Muscle layer of duodenum (tissue), 2 donors: ENCODE measurements at regions not wholly inside any gene's neighbourhood (a gene's known extent, or its start where the extent isn't known, plus 50 kb on each side); places are given as distances from the start of the nearest gene placed in this dataset.
"Not testable (repeated sequence)": the region's sequence is repeated elsewhere in the genome, so short reads cannot be mapped to it uniquely, and the experiment has no call there.

Experiments used
- H3K27ac ChIP-seq: one replicate; pipeline ENCODE4 v1.7.0; 2013; ENCODE audit warnings: mild to moderate bottlenecking, low read length
- H3K27me3 ChIP-seq: one replicate; pipeline ENCODE4 v1.7.0; 2013; ENCODE audit warnings: low read depth, mild to moderate bottlenecking, control low read depth, low read length
- H3K36me3 ChIP-seq, 2 donors: one replicate each; pipeline ENCODE4 v1.7.0; 2013; ENCODE audit warnings: low read length in 2 of 2, control low read depth in 1 of 2, mild to moderate bottlenecking in 1 of 2; ENCODE audit not compliant: insufficient read depth in 2 of 2, control insufficient read depth in 1 of 2
- H3K4me1 ChIP-seq, 2 donors: one replicate each; pipeline ENCODE4 v1.7.0; 2013; ENCODE audit warnings: low read length in 2 of 2, mild to moderate bottlenecking in 2 of 2, control low read depth in 1 of 2, moderate library complexity in 1 of 2; ENCODE audit not compliant: insufficient read depth in 2 of 2, control insufficient read depth in 1 of 2
- H3K4me3 ChIP-seq, 2 donors: one replicate each; pipeline ENCODE4 v1.7.0; 2013; ENCODE audit warnings: low read length in 2 of 2, low read depth in 1 of 2, mild to moderate bottlenecking in 1 of 2
- H3K9me3 ChIP-seq, 2 donors: one replicate each; pipeline ENCODE4 v1.7.0; 2013; ENCODE audit warnings: low read length in 2 of 2, control low read depth in 1 of 2, mild to moderate bottlenecking in 1 of 2; ENCODE audit not compliant: control insufficient read depth in 1 of 2
- donor health status: healthy.

DNA sequence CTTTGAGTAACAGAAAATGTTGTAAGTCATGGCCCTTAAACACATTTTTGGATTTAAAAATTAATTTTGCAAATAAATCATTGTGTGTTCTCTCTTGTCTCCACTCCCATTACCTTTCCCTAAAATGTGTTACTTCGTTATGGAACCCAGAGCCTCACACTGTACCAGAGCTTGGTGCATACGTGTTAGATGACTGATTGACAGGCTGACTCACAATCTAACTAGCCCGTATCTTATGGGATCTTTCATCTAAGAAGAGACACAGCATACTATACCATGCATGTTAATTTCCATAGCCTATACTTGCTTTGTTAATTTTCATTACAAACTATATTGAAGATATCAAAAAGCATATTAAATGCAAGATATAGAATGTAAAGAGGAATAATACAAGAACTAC, 87.1 kb downstream of the SPRY4 start:
- Histone ChIP-seq H3K27ac (no peak overlapping the region), H3K27me3 (no peaks in the 10 kb centered on the region), H3K9me3 (no peaks in the 10 kb centered on the region), H3K4me3 (no peak overlapping the region), H3K4me1 (no peaks in the 10 kb centered on the region), H3K36me3 (no peaks in the 10 kb centered on the region)

DNA sequence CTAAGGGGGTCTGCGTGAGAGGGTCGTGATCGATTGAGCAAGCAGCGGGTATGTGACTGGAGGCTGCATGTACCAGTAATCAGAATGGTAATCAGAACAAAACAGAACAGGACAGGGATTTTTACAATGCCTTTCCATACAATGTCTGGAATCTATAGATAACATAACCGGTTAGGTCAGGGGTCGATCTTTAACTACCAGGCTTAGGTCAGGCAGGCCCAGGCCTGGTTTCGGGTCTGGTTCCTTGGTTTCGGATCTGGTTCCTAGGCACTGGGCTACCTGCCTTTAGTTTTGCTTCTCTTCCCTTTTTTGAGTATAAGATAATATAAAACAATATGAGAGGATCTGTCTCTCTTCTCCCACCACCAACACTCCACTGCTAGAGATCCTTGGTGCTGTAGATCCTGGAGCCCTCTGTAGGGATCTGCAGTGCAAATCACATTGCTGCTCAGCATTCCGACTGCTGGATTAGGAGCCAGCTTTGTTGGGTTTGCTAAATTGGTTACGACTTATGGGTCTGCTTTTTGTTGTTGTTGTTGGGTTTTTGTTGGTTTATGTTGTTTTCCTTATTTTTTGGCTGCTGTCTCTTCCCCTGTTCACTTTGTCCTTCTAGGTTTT, 88.0 kb downstream of the SPRY4 start:
- not testable (repeated sequence) for H3K9me3 ChIP-seq, H3K36me3 ChIP-seq, H3K4me1 ChIP-seq, H3K27ac ChIP-seq, H3K27me3 ChIP-seq, H3K4me3 ChIP-seq

GRCh38 chr5:142235870-142236672, 88.8 kb downstream of the SPRY4 start:
- H3K27ac ChIP-seq: no peak overlapping the region
- no peaks in the 10 kb centered on the region for H3K36me3 ChIP-seq

DNA sequence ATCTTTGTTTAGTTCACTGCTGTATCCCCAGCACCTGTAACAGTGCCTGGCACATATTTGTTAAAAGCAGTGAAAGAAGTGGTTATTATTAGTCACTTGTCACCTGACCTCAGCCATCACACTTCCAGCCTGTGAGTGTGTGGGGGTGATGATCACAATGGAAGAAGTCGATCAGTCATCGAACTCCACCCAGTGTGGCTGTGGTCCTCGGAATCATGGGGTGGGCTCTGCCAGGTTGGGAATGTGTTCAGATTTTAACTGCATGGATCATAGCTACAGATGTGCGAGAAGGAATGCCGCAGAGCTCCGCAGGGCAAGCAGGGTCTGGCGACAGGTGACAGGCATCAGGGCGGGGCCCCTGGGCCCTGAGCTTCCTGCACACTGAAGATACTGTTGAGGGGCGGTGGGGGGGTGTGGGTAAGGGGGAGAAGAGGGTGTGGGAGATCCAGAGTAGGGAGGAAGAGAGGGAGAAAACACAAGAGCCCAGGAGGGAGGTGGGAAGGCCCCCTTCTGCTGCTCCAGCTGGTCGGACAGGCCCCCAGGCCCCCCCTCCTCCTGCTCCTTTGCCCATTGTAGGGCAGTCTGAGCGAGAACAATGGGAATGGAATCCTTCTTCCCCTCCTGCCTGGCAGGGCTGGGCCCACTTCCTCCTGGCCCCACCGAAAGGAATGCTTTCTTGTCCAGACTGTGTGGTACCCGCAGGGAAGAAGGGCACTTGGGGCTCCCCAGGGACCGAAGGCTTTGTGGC, 89.6 kb downstream of the SPRY4 start:
- Histone ChIP-seq H3K27ac (no peak overlapping the region), H3K9me3 (no peaks in the 10 kb centered on the region), H3K27me3 (no peaks in the 10 kb centered on the region), H3K4me3 (no peak overlapping the region), H3K4me1 (no peaks in the 10 kb centered on the region), H3K36me3 (no peaks in the 10 kb centered on the region)

More at GRCh38 chr5:142235870-142236672, 88.8 kb downstream of the SPRY4 start:
- no peaks in the 10 kb centered on the region for H3K27me3 ChIP-seq
- H3K4me1 ChIP-seq: no peaks in the 10 kb centered on the region
- no peaks in the 10 kb centered on the region for H3K9me3 ChIP-seq
- no peak overlapping the region for H3K4me3 ChIP-seq

GRCh38 chr5:142233083-142234032, 91.5 kb downstream of the SPRY4 start:
- Histone ChIP-seq H3K36me3 (no peaks in the 10 kb centered on the region), H3K27ac (no peak overlapping the region)

DNA sequence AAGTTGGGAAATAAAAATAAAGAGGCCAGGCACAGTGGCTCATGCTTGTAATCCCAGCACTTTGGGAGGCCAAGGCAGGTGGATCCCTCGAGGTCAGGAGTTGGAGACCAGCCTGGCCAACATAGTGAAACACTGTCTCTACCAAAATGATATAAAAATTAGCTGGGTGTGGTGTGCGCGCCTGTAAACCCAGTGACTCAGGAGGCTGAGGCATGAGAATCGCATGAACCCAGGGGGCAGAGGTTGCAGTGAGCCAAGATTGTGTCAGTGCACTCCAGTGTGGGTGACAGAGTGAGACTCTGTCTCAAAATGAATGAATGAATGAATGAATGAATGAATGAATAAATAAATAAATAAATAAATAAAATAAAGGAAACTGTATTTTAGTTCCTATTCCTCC, 93.9 kb downstream of the SPRY4 start:
- H3K27me3 ChIP-seq, H3K27ac ChIP-seq, H3K9me3 ChIP-seq, H3K4me1 ChIP-seq, H3K4me3 ChIP-seq, H3K36me3 ChIP-seq: not testable (repeated sequence)

More at GRCh38 chr5:142233083-142234032, 91.5 kb downstream of the SPRY4 start:
- H3K27me3 ChIP-seq: no peaks in the 10 kb centered on the region
- no peak overlapping the region for H3K4me3 ChIP-seq
- H3K4me1 ChIP-seq: no peaks in the 10 kb centered on the region
- H3K9me3 ChIP-seq: no peaks in the 10 kb centered on the region

DNA sequence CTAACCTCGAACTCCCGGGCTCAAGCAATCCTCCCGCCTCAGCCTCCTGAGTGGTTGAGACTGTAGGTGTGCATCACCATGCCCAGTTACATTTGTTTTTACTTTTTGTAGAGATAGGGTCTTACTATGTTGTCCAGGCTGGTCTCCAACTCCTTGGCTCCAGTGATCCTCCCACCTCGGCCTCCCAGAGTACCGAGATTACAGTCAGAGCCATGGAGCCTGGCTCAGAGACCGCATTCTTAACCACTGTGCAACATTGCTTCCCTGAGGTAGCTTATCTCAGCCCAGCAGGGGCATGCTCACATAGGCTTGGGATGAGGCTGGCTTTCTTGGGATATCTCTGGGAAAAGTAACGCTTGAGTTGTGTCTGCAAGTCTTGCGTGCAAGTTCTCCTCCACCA, 99.7 kb downstream of the SPRY4 start:
- no peaks in the 10 kb centered on the region for H3K9me3 ChIP-seq
- H3K27ac ChIP-seq: no peak overlapping the region
- peaks cover 0 to 3% of the 10 kb centered on the region in 2 donors for H3K4me1 ChIP-seq
- no peaks in the 10 kb centered on the region for H3K36me3 ChIP-seq
- H3K4me3 ChIP-seq: no peak overlapping the region
- H3K27me3 ChIP-seq: no peaks in the 10 kb centered on the region

DNA sequence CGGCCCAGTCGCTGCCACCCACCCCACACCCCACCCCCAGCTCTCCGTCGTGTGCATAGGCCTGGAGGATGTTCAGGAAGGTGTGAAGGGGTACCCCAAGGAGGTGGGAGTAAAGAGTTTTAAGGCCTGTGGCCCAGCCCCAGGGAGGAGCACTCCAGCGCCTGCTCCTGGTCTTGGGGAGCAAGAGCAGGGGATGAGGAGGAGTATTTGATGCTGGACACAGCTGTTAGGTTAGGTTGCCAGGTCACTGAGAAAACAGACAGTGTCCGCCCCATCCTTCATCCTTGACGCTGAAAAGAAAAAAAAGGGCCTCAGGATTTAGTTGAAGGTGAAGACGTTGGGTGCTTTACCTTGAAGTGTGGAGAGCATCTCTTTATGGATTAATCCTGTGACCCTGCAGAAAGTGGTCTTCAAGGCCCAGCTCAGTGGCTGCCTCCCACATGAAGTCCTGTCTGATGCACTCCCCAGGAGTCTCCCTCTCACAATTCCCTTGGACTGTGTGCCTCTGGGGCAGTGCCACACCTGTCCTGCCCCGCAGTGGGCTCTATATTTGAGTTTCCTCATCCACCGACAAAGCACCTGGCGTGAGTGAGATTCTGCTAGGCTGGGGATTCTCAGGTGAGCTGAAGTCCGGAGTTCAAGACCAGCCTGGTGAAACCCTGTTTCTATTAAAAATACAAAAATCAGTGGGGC, 101.8 kb downstream of the SPRY4 start:
- Histone ChIP-seq H3K27me3 (no peaks in the 10 kb centered on the region), H3K4me3 (no peak overlapping the region), H3K27ac (no peak overlapping the region), H3K4me1 (peaks cover 0 to 3% of the 10 kb centered on the region in 2 donors), H3K9me3 (no peaks in the 10 kb centered on the region), H3K36me3 (no peaks in the 10 kb centered on the region)

DNA sequence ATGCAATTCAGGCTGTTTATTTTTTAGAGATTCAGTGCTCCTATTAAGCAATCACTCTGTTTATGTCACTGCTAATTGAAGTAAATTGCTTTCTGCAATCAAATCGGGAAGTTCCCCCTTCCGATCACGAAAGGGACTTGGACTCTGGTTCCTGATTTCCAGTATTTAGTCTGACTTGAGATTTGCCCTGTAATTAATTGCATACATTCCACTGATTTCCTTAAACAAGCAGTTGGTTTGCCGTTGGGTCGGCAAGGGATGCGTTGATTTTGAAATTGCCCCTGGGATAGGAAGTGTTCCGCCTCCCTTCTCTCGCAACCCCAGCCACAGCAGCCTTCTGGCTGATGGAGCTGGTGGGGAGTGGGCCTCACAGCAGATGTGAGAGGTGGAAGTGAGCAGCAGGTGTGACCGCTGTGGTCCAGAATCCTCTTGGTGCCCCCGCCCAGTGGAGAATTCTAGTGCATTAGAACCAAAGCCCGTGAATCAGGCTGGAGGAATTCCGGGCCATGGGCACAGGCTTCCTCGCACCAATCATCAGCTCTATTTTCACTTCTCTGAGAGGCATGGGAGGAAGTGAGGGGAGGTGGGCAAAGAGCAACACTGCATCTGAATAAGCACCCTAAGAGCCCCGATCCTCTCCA, 102.5 kb downstream of the SPRY4 start:
- no peaks in the 10 kb centered on the region for H3K9me3 ChIP-seq
- no peak overlapping the region for H3K27ac ChIP-seq

More for the DNA sequence above, 102.5 kb downstream of the SPRY4 start:
- Histone ChIP-seq H3K36me3 (no peaks in the 10 kb centered on the region), H3K4me1 (peaks cover 0 to 3% of the 10 kb centered on the region in 2 donors), H3K4me3 (no peak overlapping the region), H3K27me3 (no peaks in the 10 kb centered on the region)
